Neural cell (in vitro differentiated cells): ENCODE measurements at regions not wholly inside any gene's neighbourhood (a gene's known extent, or its start where the extent isn't known, plus 50 kb on each side); places are given as distances from the start of the nearest gene placed in this dataset.

Experiments
- H2AFZ ChIP-seq: fragments of 200-600, 300-800 bp; sonication (generic), shearing (Covaris generic); 2 replicates; pipeline ENCODE4 v1.6.0; 2014; ENCODE audit warnings: low read depth, mild to moderate bottlenecking, antibody characterized with exemption, low read length, moderate library complexity
- H3F3A ChIP-seq: fragments of 200-600 bp; shearing (Covaris generic); 2 replicates; pipeline ENCODE4 v1.6.1; 2016; ENCODE audit warnings: mild to moderate bottlenecking, moderate library complexity, mixed read lengths, antibody characterized with exemption, low read length; ENCODE audit not compliant: insufficient read depth, poor library complexity, severe bottlenecking
- H3K27ac ChIP-seq: fragments of 200-600, 300-800 bp; sonication (generic), shearing (Covaris generic); 2 replicates; pipeline ENCODE4 v1.5.1; 2014; ENCODE audit warnings: mild to moderate bottlenecking, low read length, moderate library complexity
- H3K27me3 ChIP-seq: fragments of 300-800, 200-600 bp; sonication (generic), shearing (Covaris generic); 2 replicates; pipeline ENCODE4 v1.6.0; 2014; ENCODE audit warnings: mild to moderate bottlenecking, low read depth, low read length, moderate library complexity; ENCODE audit not compliant: insufficient read depth
- H3K36me3 ChIP-seq: fragments of 300-800, 200-600 bp; sonication (generic), shearing (Covaris generic); 2 replicates; pipeline ENCODE4 v1.5.1; 2014; ENCODE audit warnings: mild to moderate bottlenecking, antibody characterized with exemption, low read length, moderate library complexity; ENCODE audit not compliant: insufficient read depth
- H3K4me2 ChIP-seq: fragments of 300-800, 200-600 bp; sonication (generic), shearing (Covaris generic); 2 replicates; pipeline ENCODE4 v1.6.0; 2014; ENCODE audit warnings: mild to moderate bottlenecking, low read length
- H3K4me3 ChIP-seq: fragments of 300-800, 200-600 bp; sonication (generic), shearing (Covaris generic); 2 replicates; pipeline ENCODE4 v1.5.1; 2014; ENCODE audit warnings: mild to moderate bottlenecking, low read length, moderate library complexity
- H3K79me2 ChIP-seq: fragments of 200-600 bp; shearing (Covaris generic); replicated peaks from 2 replicates; pipeline ENCODE4 v1.6.0; 2014; ENCODE audit warnings: mild to moderate bottlenecking, low read length, moderate library complexity; ENCODE audit not compliant: insufficient read depth
- H3K9ac ChIP-seq: fragments of 300-800, 200-600 bp; sonication (generic), shearing (Covaris generic); 2 replicates; pipeline ENCODE4 v1.6.1; 2016; ENCODE audit warnings: mild to moderate bottlenecking, low read length, mixed read lengths
- H3K9me2 ChIP-seq: fragments of 200-600 bp; shearing (Covaris generic); 2 replicates; pipeline ENCODE4 v1.6.1; 2016; ENCODE audit warnings: mild to moderate bottlenecking, low read length, mixed read lengths; ENCODE audit not compliant: insufficient read depth
- H3K9me3 ChIP-seq: fragments of 200-600, 300-800 bp; sonication (generic), shearing (Covaris generic); 2 replicates; pipeline ENCODE4 v1.6.1; 2016; ENCODE audit warnings: mild to moderate bottlenecking, mixed run types, low read length, moderate library complexity, mixed read lengths
- H4K20me1 ChIP-seq: fragments of 200-600 bp; shearing (Covaris generic); 2 replicates; pipeline ENCODE4 v1.6.1; 2016; ENCODE audit warnings: mild to moderate bottlenecking, mixed run types; ENCODE audit not compliant: insufficient read depth
- EP300 ChIP-seq: fragments of 450-650 bp; conservative IDR thresholded peaks from 2 replicates; pipeline ENCODE4 v1.6.1; 2014; ENCODE audit warnings: antibody characterized with exemption, mild to moderate bottlenecking, moderate library complexity; ENCODE audit not compliant: poor library complexity, severe bottlenecking
- EZH2 ChIP-seq: fragments of 200-600, 300-800 bp; shearing (Covaris generic), sonication (generic); IDR thresholded peaks from 2 replicates; pipeline ENCODE4 v1.6.1; 2014; ENCODE audit warnings: antibody characterized with exemption, low read length, borderline replicate concordance, mild to moderate bottlenecking; ENCODE audit not compliant: insufficient read depth, poor library complexity, severe bottlenecking
- MXI1 ChIP-seq: fragments of 450-650 bp; conservative IDR thresholded peaks from 2 replicates; pipeline ENCODE4 v1.6.1; 2014; ENCODE audit warnings: antibody characterized with exemption, mild to moderate bottlenecking; ENCODE audit not compliant: poor library complexity, severe bottlenecking
- POLR2AphosphoS5 ChIP-seq: IDR thresholded peaks from 2 replicates; pipeline ENCODE4 v1.6.1; 2012
- RAD21 ChIP-seq: fragments of 450-650 bp; conservative IDR thresholded peaks from 2 replicates; pipeline ENCODE4 v1.6.1; 2014; ENCODE audit warnings: antibody characterized with exemption, mild to moderate bottlenecking, moderate library complexity
- SMC3 ChIP-seq: fragments of 450-650 bp; conservative IDR thresholded peaks from 2 replicates; pipeline ENCODE4 v1.6.1; 2014; ENCODE audit warnings: antibody characterized with exemption, mild to moderate bottlenecking, moderate library complexity; ENCODE audit not compliant: poor library complexity
- TAF1 ChIP-seq: IDR thresholded peaks from 2 replicates; pipeline ENCODE4 v1.6.1; 2012; ENCODE audit warnings: low read depth
- TF ChIP-seq, protein P1 (sequence below): fragments of 450-650 bp; IDR thresholded peaks from 2 replicates; pipeline ENCODE4 v1.5.1; 2014; ENCODE audit warnings: antibody characterized with exemption, mild to moderate bottlenecking, moderate library complexity; ENCODE audit not compliant: poor library complexity, severe bottlenecking
- TF ChIP-seq, protein P2 (sequence below): IDR thresholded peaks from 2 replicates; pipeline ENCODE4 v1.6.1; 2012; ENCODE audit warnings: borderline replicate concordance

DNA sequence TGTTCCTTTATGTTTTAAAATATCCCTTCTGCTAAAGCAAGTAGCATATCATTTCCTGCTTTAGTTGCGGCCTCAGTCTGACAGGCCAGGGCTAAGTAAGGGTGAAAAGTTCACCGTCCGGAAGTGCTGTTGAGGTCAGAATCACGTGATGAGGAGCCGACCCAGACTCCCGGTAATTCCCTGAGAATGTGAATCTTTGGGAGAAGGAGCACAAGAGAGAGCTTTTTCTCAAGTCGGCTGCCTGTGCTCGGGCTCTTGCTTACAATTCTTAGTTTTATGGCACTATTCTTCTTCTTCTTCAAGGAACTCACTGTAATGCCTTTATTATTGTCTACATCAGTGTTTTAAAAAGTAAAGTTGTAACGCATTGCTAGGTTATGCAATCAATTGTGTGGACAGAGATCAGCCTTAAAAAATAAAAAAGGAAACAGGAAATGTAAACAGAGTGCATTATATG lies 309.3 kb downstream of the PRL start:
- Histone ChIP-seq H3K9me3 (no peaks in the 10 kb centered on the region), H3F3A (no peaks in the 10 kb centered on the region), H3K4me3 (no peak overlapping the region), H3K9ac (no peak overlapping the region), H2AFZ (no peak overlapping the region), H3K36me3 (no peaks in the 10 kb centered on the region), H3K4me2 (no peak overlapping the region), H4K20me1 (no peaks in the 10 kb centered on the region), H3K79me2 (peaks cover 3% of the 10 kb centered on the region), H3K27me3 (no peaks in the 10 kb centered on the region), H3K9me2 (no peaks in the 10 kb centered on the region), H3K27ac (no peak overlapping the region)
- TF ChIP-seq, protein P1, sequence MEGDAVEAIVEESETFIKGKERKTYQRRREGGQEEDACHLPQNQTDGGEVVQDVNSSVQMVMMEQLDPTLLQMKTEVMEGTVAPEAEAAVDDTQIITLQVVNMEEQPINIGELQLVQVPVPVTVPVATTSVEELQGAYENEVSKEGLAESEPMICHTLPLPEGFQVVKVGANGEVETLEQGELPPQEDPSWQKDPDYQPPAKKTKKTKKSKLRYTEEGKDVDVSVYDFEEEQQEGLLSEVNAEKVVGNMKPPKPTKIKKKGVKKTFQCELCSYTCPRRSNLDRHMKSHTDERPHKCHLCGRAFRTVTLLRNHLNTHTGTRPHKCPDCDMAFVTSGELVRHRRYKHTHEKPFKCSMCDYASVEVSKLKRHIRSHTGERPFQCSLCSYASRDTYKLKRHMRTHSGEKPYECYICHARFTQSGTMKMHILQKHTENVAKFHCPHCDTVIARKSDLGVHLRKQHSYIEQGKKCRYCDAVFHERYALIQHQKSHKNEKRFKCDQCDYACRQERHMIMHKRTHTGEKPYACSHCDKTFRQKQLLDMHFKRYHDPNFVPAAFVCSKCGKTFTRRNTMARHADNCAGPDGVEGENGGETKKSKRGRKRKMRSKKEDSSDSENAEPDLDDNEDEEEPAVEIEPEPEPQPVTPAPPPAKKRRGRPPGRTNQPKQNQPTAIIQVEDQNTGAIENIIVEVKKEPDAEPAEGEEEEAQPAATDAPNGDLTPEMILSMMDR: no peak
- TF ChIP-seq, protein P2, sequence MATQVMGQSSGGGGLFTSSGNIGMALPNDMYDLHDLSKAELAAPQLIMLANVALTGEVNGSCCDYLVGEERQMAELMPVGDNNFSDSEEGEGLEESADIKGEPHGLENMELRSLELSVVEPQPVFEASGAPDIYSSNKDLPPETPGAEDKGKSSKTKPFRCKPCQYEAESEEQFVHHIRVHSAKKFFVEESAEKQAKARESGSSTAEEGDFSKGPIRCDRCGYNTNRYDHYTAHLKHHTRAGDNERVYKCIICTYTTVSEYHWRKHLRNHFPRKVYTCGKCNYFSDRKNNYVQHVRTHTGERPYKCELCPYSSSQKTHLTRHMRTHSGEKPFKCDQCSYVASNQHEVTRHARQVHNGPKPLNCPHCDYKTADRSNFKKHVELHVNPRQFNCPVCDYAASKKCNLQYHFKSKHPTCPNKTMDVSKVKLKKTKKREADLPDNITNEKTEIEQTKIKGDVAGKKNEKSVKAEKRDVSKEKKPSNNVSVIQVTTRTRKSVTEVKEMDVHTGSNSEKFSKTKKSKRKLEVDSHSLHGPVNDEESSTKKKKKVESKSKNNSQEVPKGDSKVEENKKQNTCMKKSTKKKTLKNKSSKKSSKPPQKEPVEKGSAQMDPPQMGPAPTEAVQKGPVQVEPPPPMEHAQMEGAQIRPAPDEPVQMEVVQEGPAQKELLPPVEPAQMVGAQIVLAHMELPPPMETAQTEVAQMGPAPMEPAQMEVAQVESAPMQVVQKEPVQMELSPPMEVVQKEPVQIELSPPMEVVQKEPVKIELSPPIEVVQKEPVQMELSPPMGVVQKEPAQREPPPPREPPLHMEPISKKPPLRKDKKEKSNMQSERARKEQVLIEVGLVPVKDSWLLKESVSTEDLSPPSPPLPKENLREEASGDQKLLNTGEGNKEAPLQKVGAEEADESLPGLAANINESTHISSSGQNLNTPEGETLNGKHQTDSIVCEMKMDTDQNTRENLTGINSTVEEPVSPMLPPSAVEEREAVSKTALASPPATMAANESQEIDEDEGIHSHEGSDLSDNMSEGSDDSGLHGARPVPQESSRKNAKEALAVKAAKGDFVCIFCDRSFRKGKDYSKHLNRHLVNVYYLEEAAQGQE: no peak
- TF ChIP-seq EZH2 (no peak), RAD21 (no peak), SMC3 (no peak), POLR2AphosphoS5 (no peak), TAF1 (no peak), EP300 (no peak), MXI1 (no peak)

DNA sequence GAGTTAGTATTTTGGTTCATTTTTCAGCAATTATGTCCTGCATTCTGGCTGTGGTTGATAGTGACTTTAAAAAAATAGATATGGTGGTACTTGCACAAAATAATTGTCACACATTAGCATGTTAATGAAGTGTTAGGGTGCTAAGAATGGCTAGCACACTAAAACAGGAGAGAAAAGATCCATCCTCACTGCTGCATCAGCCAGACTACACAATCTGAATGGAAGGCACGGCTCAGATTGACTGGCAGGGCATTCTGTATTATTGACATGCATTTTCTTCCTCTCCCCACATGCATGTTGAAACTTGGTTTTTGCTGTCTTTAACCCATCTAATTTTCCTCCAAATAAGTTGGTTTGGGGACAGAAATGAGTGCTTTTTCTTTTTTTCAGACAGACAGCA lies 306.3 kb downstream of the PRL start:
- Histone ChIP-seq H3K36me3 (no peaks in the 10 kb centered on the region), H3K9me2 (no peaks in the 10 kb centered on the region), H3K9ac (no peak overlapping the region), H3K4me2 (no peak overlapping the region), H3K27ac (no peak overlapping the region), H3K27me3 (no peaks in the 10 kb centered on the region), H3K4me3 (no peak overlapping the region), H3K79me2 (no peaks in the 10 kb centered on the region), H2AFZ (no peak overlapping the region), H4K20me1 (no peaks in the 10 kb centered on the region), H3K9me3 (no peaks in the 10 kb centered on the region), H3F3A (no peaks in the 10 kb centered on the region)
- no peak for TF ChIP-seq RAD21
- TF ChIP-seq, protein P2: no peak
- TF ChIP-seq EZH2: no peak
- TF ChIP-seq TAF1: no peak
- no peak for TF ChIP-seq POLR2AphosphoS5
- no peak for TF ChIP-seq SMC3
- no peak for TF ChIP-seq EP300
- TF ChIP-seq, protein P1: no peak
- no peak for TF ChIP-seq MXI1
